Gastroesophageal sphincter (tissue), 4 donors: ENCODE measurements at regions not wholly inside any gene's neighbourhood (a gene's known extent, or its start where the extent isn't known, plus 50 kb on each side); places are given as distances from the start of the nearest gene placed in this dataset.

Source experiments
- ATAC-seq: fragments of 150-250 bp; one replicate; pipeline ENCODE4 v1.9.1; 2016; ENCODE audit warnings: mild to moderate bottlenecking, moderate library complexity
- H3K27ac ChIP-seq, 4 donors: fragments of 200-600 bp; sonication (generic) in 3 of 4; 1 replicate in 3 of 4; 2 replicates in 1 of 4; pipeline ENCODE4 v1.5.1; 2016 to 2019
- H3K27me3 ChIP-seq: fragments of 200-600 bp; sonication (generic); one replicate; pipeline ENCODE4 v1.5.1; 2019
- H3K36me3 ChIP-seq, 2 donors: fragments of 200-600 bp; sonication (generic); one replicate each; pipeline ENCODE4 v1.5.1; 2019; ENCODE audit warnings: control low read depth in 1 of 2
- H3K4me1 ChIP-seq, 3 donors: fragments of 200-600 bp; sonication (generic); 1 replicate in 2 of 3; 2 replicates in 1 of 3; pipeline ENCODE4 v1.5.1; 2016 to 2019; ENCODE audit warnings: control low read depth in 2 of 3
- H3K4me3 ChIP-seq, 2 donors: fragments of 200-600 bp; sonication (generic); one replicate each; pipeline ENCODE4 v1.5.1; 2019; ENCODE audit warnings: mild to moderate bottlenecking in 1 of 2, moderate library complexity in 1 of 2
- H3K9me3 ChIP-seq, 3 donors: fragments of 200-600 bp; sonication (generic); one replicate each; pipeline ENCODE4 v1.5.1; 2017 to 2019; ENCODE audit warnings: control low read depth in 2 of 3
- EP300 ChIP-seq: sonication (generic); formaldehyde crosslinking; IDR thresholded peaks from one replicate; pipeline ENCODE4 v1.6.1; 2017; ENCODE audit warnings: antibody characterized with exemption, mild to moderate bottlenecking
- POLR2A ChIP-seq, 2 donors: fragments of 450-650 bp; IDR thresholded peaks; one replicate each; pipeline ENCODE4 v1.6.1; 2017; ENCODE audit warnings: antibody characterized with exemption in 2 of 2, mild to moderate bottlenecking in 2 of 2, moderate library complexity in 1 of 2
- POLR2AphosphoS5 ChIP-seq: sonication (generic); formaldehyde crosslinking; IDR thresholded peaks from one replicate; pipeline ENCODE4 v1.6.1; 2017; ENCODE audit warnings: antibody characterized with exemption
- WGBS, 2 donors: methylation state at CpG; one replicate each; pipeline ENCODE4 v1.1.5; 2018; ENCODE audit warnings: low coverage in 1 of 2; 5-methylcytosine and 5-hydroxymethylcytosine counted together
- TF ChIP-seq, protein P1 (sequence below), 4 experiments: fragments of 200-600 bp in 2 of 4; fragments of 450-650 bp in 2 of 4; sonication (generic) in 1 of 4; IDR thresholded peaks; one replicate each; pipeline ENCODE4 v1.5.1; 2017 to 2019; ENCODE audit warnings: antibody characterized with exemption in 4 of 4, mild to moderate bottlenecking in 2 of 4, moderate library complexity in 2 of 4

DNA sequence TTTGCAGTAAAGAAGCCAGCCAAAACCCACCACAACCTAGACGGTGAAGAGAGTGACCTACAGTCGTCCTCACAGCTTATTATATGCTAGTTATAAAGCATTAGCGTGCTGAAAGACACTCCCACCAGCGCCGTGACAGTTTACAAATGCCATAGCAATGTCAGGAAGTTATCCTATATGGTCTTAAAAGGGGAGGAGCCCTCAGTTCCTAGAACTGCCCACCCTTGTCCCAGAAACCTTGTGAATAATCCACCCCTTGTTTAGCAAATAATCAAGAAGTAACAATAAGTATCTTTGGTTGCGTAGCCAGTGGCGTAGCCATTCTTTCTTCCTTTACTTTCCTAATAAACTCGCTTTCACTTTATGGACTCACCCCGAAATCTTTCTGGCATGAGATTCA, 227.9 kb upstream of the ARGLU1 start:
- no peaks in the 10 kb centered on the region for H3K4me1 ChIP-seq
- TF ChIP-seq POLR2A (IDR thresholded peaks at IDR 0.05) (no peak), POLR2AphosphoS5 (no peak), EP300 (no peak)
- TF ChIP-seq, protein P1, sequence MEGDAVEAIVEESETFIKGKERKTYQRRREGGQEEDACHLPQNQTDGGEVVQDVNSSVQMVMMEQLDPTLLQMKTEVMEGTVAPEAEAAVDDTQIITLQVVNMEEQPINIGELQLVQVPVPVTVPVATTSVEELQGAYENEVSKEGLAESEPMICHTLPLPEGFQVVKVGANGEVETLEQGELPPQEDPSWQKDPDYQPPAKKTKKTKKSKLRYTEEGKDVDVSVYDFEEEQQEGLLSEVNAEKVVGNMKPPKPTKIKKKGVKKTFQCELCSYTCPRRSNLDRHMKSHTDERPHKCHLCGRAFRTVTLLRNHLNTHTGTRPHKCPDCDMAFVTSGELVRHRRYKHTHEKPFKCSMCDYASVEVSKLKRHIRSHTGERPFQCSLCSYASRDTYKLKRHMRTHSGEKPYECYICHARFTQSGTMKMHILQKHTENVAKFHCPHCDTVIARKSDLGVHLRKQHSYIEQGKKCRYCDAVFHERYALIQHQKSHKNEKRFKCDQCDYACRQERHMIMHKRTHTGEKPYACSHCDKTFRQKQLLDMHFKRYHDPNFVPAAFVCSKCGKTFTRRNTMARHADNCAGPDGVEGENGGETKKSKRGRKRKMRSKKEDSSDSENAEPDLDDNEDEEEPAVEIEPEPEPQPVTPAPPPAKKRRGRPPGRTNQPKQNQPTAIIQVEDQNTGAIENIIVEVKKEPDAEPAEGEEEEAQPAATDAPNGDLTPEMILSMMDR (IDR thresholded peaks at IDR 0.05): no peak
- no peaks in the 10 kb centered on the region for H3K9me3 ChIP-seq
- H3K36me3 ChIP-seq: no peaks in the 10 kb centered on the region
- ATAC-seq: no peak
- H3K27me3 ChIP-seq: no peaks in the 10 kb centered on the region
- peak overlapping the region; percentile 22 to 33 for H3K4me3 ChIP-seq
- WGBS, 2 donors: 36 to 39% methylated on average over 6 to 9 of the region's 9 CpGs
- H3K27ac ChIP-seq: no peak overlapping the region

DNA sequence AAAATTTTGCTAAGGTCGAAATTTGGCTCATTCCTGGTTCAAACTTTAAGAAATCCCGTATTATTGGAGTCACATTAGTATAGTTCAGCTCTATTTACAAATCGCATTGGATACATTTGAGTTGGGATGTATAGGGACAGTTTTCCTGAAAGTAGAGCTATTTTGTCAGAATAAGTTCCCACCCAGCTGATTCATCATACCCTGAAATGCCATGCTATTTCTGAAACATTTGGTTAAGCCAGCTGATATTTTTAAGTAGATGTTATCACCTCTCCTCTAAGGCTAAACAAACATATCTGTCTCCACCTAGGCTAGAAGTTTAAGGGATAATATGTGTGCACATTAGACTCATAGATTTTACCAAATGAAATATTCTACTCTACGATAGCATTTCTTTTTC, 226.2 kb upstream of the ARGLU1 start:
- Histone ChIP-seq H3K9me3 (no peaks in the 10 kb centered on the region), H3K27ac (no peak overlapping the region), H3K36me3 (no peaks in the 10 kb centered on the region), H3K4me3 (no peak overlapping the region), H3K27me3 (no peaks in the 10 kb centered on the region), H3K4me1 (no peaks in the 10 kb centered on the region)
- TF ChIP-seq POLR2AphosphoS5: no peak
- TF ChIP-seq POLR2A (IDR thresholded peaks at IDR 0.05): no peak
- no peak for TF ChIP-seq EP300
- TF ChIP-seq, protein P1 (IDR thresholded peaks at IDR 0.05): no peak
- no peak for ATAC-seq
- 70 to 75% methylated on average over 4 of the region's 4 CpGs for WGBS, 2 donors

DNA sequence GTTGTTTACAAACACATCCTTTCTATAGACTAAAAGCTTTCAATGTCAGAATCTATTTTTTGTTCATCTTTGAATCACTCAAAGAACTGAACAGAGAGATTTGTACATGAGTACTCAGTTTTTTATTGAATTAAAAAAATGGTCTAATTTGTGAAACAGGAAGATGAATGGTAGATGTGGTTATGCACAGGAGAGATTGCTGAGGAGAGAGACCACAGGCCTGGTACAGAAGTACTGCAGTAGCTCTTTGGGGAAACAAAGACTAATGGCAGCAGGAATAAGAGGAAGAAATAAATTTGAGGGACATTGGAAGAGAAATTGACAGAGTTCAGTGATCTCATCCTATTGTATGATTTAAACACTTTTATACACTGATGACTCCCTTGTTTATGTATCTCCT, 222.0 kb upstream of the ARGLU1 start:
- TF ChIP-seq POLR2A (IDR thresholded peaks at IDR 0.05): no peak
- TF ChIP-seq, protein P1 (IDR thresholded peaks at IDR 0.05): no peak
- no peak for TF ChIP-seq POLR2AphosphoS5
- no peak for TF ChIP-seq EP300
- Histone ChIP-seq H3K36me3 (no peaks in the 10 kb centered on the region), H3K27me3 (no peaks in the 10 kb centered on the region), H3K27ac (no peak overlapping the region), H3K4me3 (no peak overlapping the region), H3K4me1 (no peaks in the 10 kb centered on the region), H3K9me3 (no peaks in the 10 kb centered on the region)
- ATAC-seq: no peak

DNA sequence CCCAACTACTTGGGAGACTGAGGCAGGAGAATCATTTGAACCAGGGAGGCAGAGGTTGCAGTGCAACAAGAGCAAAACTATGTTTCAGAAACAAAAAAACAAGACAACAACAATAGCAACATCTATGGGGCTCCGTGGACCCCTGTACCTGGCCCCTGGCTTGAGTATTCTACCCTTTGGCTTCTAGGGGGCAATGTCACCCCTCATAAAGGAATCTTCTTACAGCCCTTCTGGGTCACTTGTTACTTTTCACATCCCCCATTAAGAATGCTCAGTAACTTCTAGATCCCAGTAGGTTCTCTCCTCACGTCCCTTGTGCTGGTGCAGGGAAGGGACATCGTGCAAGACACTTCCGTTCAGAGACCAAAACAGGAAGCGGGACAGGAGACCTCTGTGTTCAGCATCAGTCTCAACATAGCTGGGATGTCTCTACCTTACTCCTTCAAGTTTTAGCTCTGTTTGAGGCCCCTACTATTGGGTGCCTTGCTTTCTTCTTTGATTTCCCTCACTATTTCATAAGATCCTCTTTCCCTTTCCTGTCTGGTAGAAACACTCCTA, 218.1 kb upstream of the ARGLU1 start:
- Histone ChIP-seq H3K4me3 (no peak overlapping the region), H3K27me3 (no peaks in the 10 kb centered on the region), H3K36me3 (no peaks in the 10 kb centered on the region), H3K4me1 (no peaks in the 10 kb centered on the region), H3K9me3 (no peaks in the 10 kb centered on the region), H3K27ac (no peak overlapping the region)
- no peak for ATAC-seq
- 30 to 56% methylated on average over 5 of the region's 5 CpGs for WGBS, 2 donors
- TF ChIP-seq POLR2AphosphoS5: no peak
- no peak for TF ChIP-seq POLR2A (IDR thresholded peaks at IDR 0.05)
- TF ChIP-seq EP300: no peak
- TF ChIP-seq, protein P1 (IDR thresholded peaks at IDR 0.05): no peak

DNA sequence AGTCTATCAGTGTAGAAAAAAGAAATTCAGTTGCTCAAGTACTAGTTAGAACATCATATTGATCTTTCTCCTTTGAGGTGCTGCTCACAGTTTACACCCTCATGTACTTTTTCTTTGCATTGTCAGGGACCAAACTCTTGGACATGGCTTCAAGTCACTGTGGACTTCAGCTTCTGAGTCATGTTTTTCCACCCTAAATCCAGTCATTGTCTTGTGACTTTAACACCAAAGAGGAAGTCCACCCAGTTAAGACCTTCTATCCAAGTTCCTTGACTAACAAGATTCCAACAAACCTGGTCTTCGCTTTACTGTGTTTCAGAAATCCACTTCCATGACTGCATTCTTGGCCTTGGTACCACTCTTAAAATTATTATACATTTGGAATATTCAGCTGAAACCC, 206.7 kb upstream of the ARGLU1 start:
- no peaks in the 10 kb centered on the region for H3K36me3 ChIP-seq
- WGBS, 2 donors: 89 to 91% methylated on average over 1 of the region's 1 CpG

More for the DNA sequence above, 206.7 kb upstream of the ARGLU1 start:
- no peak for TF ChIP-seq POLR2AphosphoS5
- no peak for TF ChIP-seq POLR2A (IDR thresholded peaks at IDR 0.05)
- TF ChIP-seq, protein P1 (IDR thresholded peaks at IDR 0.05): no peak
- no peak for TF ChIP-seq EP300
- ATAC-seq: no peak
- Histone ChIP-seq H3K4me1 (no peaks in the 10 kb centered on the region), H3K27me3 (no peaks in the 10 kb centered on the region), H3K9me3 (no peaks in the 10 kb centered on the region), H3K4me3 (no peak overlapping the region), H3K27ac (no peak overlapping the region)
